ENCODE measurements at regions not wholly inside any gene's neighbourhood (a gene's known extent, or its start where the extent isn't known, plus 50 kb on each side); places are given as distances from the start of the nearest gene placed in this dataset.
"Not testable (repeated sequence)": the region's sequence is repeated elsewhere in the genome, so short reads cannot be mapped to it uniquely, and the experiment has no call there.

- Mint-ChIP-seq H3K27me3 (peaks cover 80% of the 10 kb centered on the region), H3K36me3 (no peaks in the 10 kb centered on the region), H3K27ac (no peak overlapping the region), H3K4me3 (no peak overlapping the region), H3K9me3 (peaks cover 13% of the 10 kb centered on the region), H3K4me1 (peaks cover 40% of the 10 kb centered on the region)
- no peak for DNase-seq
Observed at GRCh38 chr14:56002342-56002741, 115.9 kb upstream of the PELI2 start.

GRCh38 chr14:56002876-56003625, 115.2 kb upstream of the PELI2 start:
- H3K27me3 Mint-ChIP-seq, result peaks cover 80% of the 10 kb centered on the region
- peaks cover 10% of the 10 kb centered on the region for H3K9me3 Mint-ChIP-seq
- peak; percentile 68 for DNase-seq
- peak overlapping the region; percentile 10 for H3K4me3 Mint-ChIP-seq
- H3K4me1 Mint-ChIP-seq, result peaks cover 40% of the 10 kb centered on the region
- peak overlapping the region; percentile 47 for H3K27ac Mint-ChIP-seq
- H3K36me3 Mint-ChIP-seq, result peaks cover 3% of the 10 kb centered on the region

GRCh38 chr14:56004323-56004722, 113.9 kb upstream of the PELI2 start:
- Mint-ChIP-seq H3K27ac (no peak overlapping the region), H3K4me1 (peaks cover 40% of the 10 kb centered on the region), H3K36me3 (peaks cover 3% of the 10 kb centered on the region), H3K4me3 (no peak overlapping the region), H3K9me3 (peaks cover 10% of the 10 kb centered on the region), H3K27me3 (peaks cover 80% of the 10 kb centered on the region)
- DNase-seq, result no peak

GRCh38 chr14:56004786-56005185, 113.4 kb upstream of the PELI2 start:
- peaks cover 40% of the 10 kb centered on the region for H3K4me1 Mint-ChIP-seq
- no peak overlapping the region for H3K4me3 Mint-ChIP-seq
- H3K27me3 Mint-ChIP-seq, result peaks cover 81% of the 10 kb centered on the region
- H3K9me3 Mint-ChIP-seq, result peaks cover 10% of the 10 kb centered on the region
- no peak overlapping the region for H3K27ac Mint-ChIP-seq
- peak; percentile 11 for DNase-seq
- H3K36me3 Mint-ChIP-seq, result peaks cover 3% of the 10 kb centered on the region

GRCh38 chr14:56005191-56006053, 112.8 kb upstream of the PELI2 start:
- peaks cover 10% of the 10 kb centered on the region for H3K9me3 Mint-ChIP-seq
- peaks cover 80% of the 10 kb centered on the region for H3K27me3 Mint-ChIP-seq
- peaks cover 3% of the 10 kb centered on the region for H3K36me3 Mint-ChIP-seq
- H3K4me1 Mint-ChIP-seq, result peaks cover 40% of the 10 kb centered on the region
- H3K4me3 Mint-ChIP-seq, result no peak overlapping the region
- H3K27ac Mint-ChIP-seq, result no peak overlapping the region
- no peak for DNase-seq

GRCh38 chr14:56007491-56007890, 110.7 kb upstream of the PELI2 start:
- not testable (repeated sequence) for H3K9me3 Mint-ChIP-seq, H3K27ac Mint-ChIP-seq, H3K4me3 Mint-ChIP-seq, H3K36me3 Mint-ChIP-seq, DNase-seq
- Mint-ChIP-seq H3K27me3 (peaks cover 72% of the 10 kb centered on the region), H3K4me1 (peaks cover 32% of the 10 kb centered on the region)

- Mint-ChIP-seq H3K36me3 (peaks cover 3% of the 10 kb centered on the region), H3K9me3 (peaks cover 2% of the 10 kb centered on the region), H3K4me1 (peaks cover 25% of the 10 kb centered on the region), H3K27me3 (peaks cover 71% of the 10 kb centered on the region), H3K4me3 (no peak overlapping the region), H3K27ac (no peak overlapping the region)
- no peak for DNase-seq
Observed at GRCh38 chr14:56008150-56008549, 110.1 kb upstream of the PELI2 start.

GRCh38 chr14:56008661-56009060, 109.5 kb upstream of the PELI2 start:
- peaks cover 22% of the 10 kb centered on the region for H3K4me1 Mint-ChIP-seq
- H3K9me3 Mint-ChIP-seq, H3K4me3 Mint-ChIP-seq, H3K36me3 Mint-ChIP-seq, DNase-seq, H3K27ac Mint-ChIP-seq: not testable (repeated sequence)
- peaks cover 71% of the 10 kb centered on the region for H3K27me3 Mint-ChIP-seq

- Mint-ChIP-seq H3K36me3 (peaks cover 1% of the 10 kb centered on the region), H3K27me3 (peaks cover 36% of the 10 kb centered on the region), H3K27ac (no peak overlapping the region), H3K9me3 (peaks cover 4% of the 10 kb centered on the region), H3K4me3 (no peak overlapping the region), H3K4me1 (no peaks in the 10 kb centered on the region)
- DNase-seq, result no peak
Observed at GRCh38 chr14:56023661-56024081, 94.5 kb upstream of the PELI2 start.

GRCh38 chr14:56025191-56025590, 93.0 kb upstream of the PELI2 start:
- Mint-ChIP-seq H3K36me3 (no peaks in the 10 kb centered on the region), H3K9me3 (no peaks in the 10 kb centered on the region), H3K4me3 (no peak overlapping the region), H3K27ac (no peak overlapping the region), H3K4me1 (no peaks in the 10 kb centered on the region), H3K27me3 (peaks cover 37% of the 10 kb centered on the region)
- no peak for DNase-seq

GRCh38 chr14:56026506-56026905, 91.7 kb upstream of the PELI2 start:
- no peak for DNase-seq
- no peak overlapping the region for H3K27ac Mint-ChIP-seq
- H3K4me3 Mint-ChIP-seq, result no peak overlapping the region
- H3K9me3 Mint-ChIP-seq, result no peaks in the 10 kb centered on the region
- H3K4me1 Mint-ChIP-seq, result no peaks in the 10 kb centered on the region
- no peaks in the 10 kb centered on the region for H3K36me3 Mint-ChIP-seq
- peaks cover 36% of the 10 kb centered on the region for H3K27me3 Mint-ChIP-seq

- no peaks in the 10 kb centered on the region for H3K4me1 Mint-ChIP-seq
- H3K27ac Mint-ChIP-seq, result no peak overlapping the region
- no peak overlapping the region for H3K4me3 Mint-ChIP-seq
- no peak for DNase-seq
- H3K36me3 Mint-ChIP-seq, result no peaks in the 10 kb centered on the region
- peaks cover 30% of the 10 kb centered on the region for H3K27me3 Mint-ChIP-seq
- no peaks in the 10 kb centered on the region for H3K9me3 Mint-ChIP-seq
Observed at GRCh38 chr14:56027421-56027820, 90.8 kb upstream of the PELI2 start.

GRCh38 chr14:56027916-56028712, 90.1 kb upstream of the PELI2 start:
- H3K36me3 Mint-ChIP-seq, result no peaks in the 10 kb centered on the region
- DNase-seq, result no peak
- peaks cover 35% of the 10 kb centered on the region for H3K27me3 Mint-ChIP-seq
- no peaks in the 10 kb centered on the region for H3K9me3 Mint-ChIP-seq
- H3K4me1 Mint-ChIP-seq, result no peaks in the 10 kb centered on the region
- H3K4me3 Mint-ChIP-seq, result no peak overlapping the region
- H3K27ac Mint-ChIP-seq, result no peak overlapping the region

- Mint-ChIP-seq H3K27me3 (peaks cover 44% of the 10 kb centered on the region), H3K4me1 (no peaks in the 10 kb centered on the region), H3K27ac (no peak overlapping the region), H3K36me3 (no peaks in the 10 kb centered on the region), H3K9me3 (no peaks in the 10 kb centered on the region), H3K4me3 (no peak overlapping the region)
- DNase-seq, result no peak
Observed at GRCh38 chr14:56036353-56036752, 81.9 kb upstream of the PELI2 start.

GRCh38 chr14:56040121-56040520, 78.1 kb upstream of the PELI2 start:
- H3K27me3 Mint-ChIP-seq, result peaks cover 43% of the 10 kb centered on the region
- no peak for DNase-seq
- no peak overlapping the region for H3K4me3 Mint-ChIP-seq
- no peak overlapping the region for H3K27ac Mint-ChIP-seq
- no peaks in the 10 kb centered on the region for H3K9me3 Mint-ChIP-seq
- H3K36me3 Mint-ChIP-seq, result no peaks in the 10 kb centered on the region
- no peaks in the 10 kb centered on the region for H3K4me1 Mint-ChIP-seq
